Neuronal stem cell (in vitro differentiated cells): ENCODE measurements at regions not wholly inside any gene's neighbourhood (a gene's known extent, or its start where the extent isn't known, plus 50 kb on each side); places are given as distances from the start of the nearest gene placed in this dataset.
"Not testable (repeated sequence)": the region's sequence is repeated elsewhere in the genome, so short reads cannot be mapped to it uniquely, and the experiment has no call there.

ENCODE experiments used
- DNase-seq: peaks from one replicate; pipeline ENCODE4 v3.0.0-alpha.2; 2013; ENCODE audit warnings: low spot score
- H2AFZ ChIP-seq: one replicate; pipeline ENCODE4 v1.6.1; 2013; ENCODE audit warnings: mild to moderate bottlenecking, low read length, inconsistent platforms
- H2AK5ac ChIP-seq: 2 replicates; pipeline ENCODE4 v1.6.1; 2013; ENCODE audit warnings: low read depth, mild to moderate bottlenecking, inconsistent platforms, low read length, moderate library complexity, mixed read lengths
- H2BK120ac ChIP-seq: 2 replicates; pipeline ENCODE4 v1.6.1; 2013; ENCODE audit warnings: low read depth, mild to moderate bottlenecking, inconsistent platforms, low read length, moderate library complexity, mixed read lengths
- H2BK12ac ChIP-seq: one replicate; pipeline ENCODE4 v1.6.1; 2013; ENCODE audit warnings: low read length, inconsistent platforms
- H2BK15ac ChIP-seq: 2 replicates; pipeline ENCODE4 v1.6.1; 2013; ENCODE audit warnings: mild to moderate bottlenecking, low read length, inconsistent platforms, mixed read lengths
- H2BK5ac ChIP-seq: one replicate; pipeline ENCODE4 v1.6.1; 2013; ENCODE audit warnings: inconsistent platforms, mild to moderate bottlenecking, low read length, moderate library complexity
- H3K14ac ChIP-seq: one replicate; pipeline ENCODE4 v1.6.1; 2013; ENCODE audit warnings: low read length, inconsistent platforms
- H3K18ac ChIP-seq: 2 replicates; pipeline ENCODE4 v1.6.1; 2013; ENCODE audit warnings: low read length, inconsistent platforms
- H3K23ac ChIP-seq: 2 replicates; pipeline ENCODE4 v1.6.1; 2013; ENCODE audit warnings: low read depth, mild to moderate bottlenecking, mixed read lengths, low read length, inconsistent platforms; ENCODE audit not compliant: poor library complexity
- H3K27ac ChIP-seq: replicated peaks from 3 replicates; pipeline ENCODE4 v1.5.1; 2013; ENCODE audit warnings: low read length, inconsistent platforms
- H3K27me3 ChIP-seq, 3 experiments: 2 replicates each; pipeline ENCODE4 v1.6.1; 2013; ENCODE audit warnings: low read length in 3 of 3, mild to moderate bottlenecking in 2 of 3, inconsistent platforms in 1 of 3, low read depth in 1 of 3, mixed read lengths in 1 of 3, moderate library complexity in 1 of 3; ENCODE audit not compliant: control insufficient read depth in 3 of 3, insufficient read depth in 3 of 3
- H3K36me3 ChIP-seq, 2 donors: replicated peaks in 1 of 2; 2 replicates each; pipeline ENCODE4 v1.6.1; 2013; ENCODE audit warnings: low read length in 2 of 2; ENCODE audit not compliant: control insufficient read depth in 2 of 2, insufficient read depth in 2 of 2
- H3K4ac ChIP-seq: 2 replicates; pipeline ENCODE4 v1.6.1; 2013; ENCODE audit warnings: inconsistent platforms, mild to moderate bottlenecking, low read length, moderate library complexity
- H3K4me1 ChIP-seq, 2 donors: 1 replicate in 1 of 2; 2 replicates in 1 of 2; pipeline ENCODE4 v1.6.1; 2013; ENCODE audit warnings: low read length in 2 of 2, low read depth in 1 of 2; ENCODE audit not compliant: control insufficient read depth in 2 of 2, insufficient read depth in 1 of 2
- H3K4me2 ChIP-seq: one replicate; pipeline ENCODE4 v1.6.1; 2013; ENCODE audit warnings: mild to moderate bottlenecking, low read length, inconsistent platforms; ENCODE audit not compliant: insufficient read depth, poor library complexity, severe bottlenecking
- H3K4me3 ChIP-seq, 2 donors: 2 replicates each; pipeline ENCODE4 v1.5.1; 2013; ENCODE audit warnings: low read length in 2 of 2, mild to moderate bottlenecking in 2 of 2, inconsistent platforms in 1 of 2, moderate library complexity in 1 of 2
- H3K79me1 ChIP-seq: one replicate; pipeline ENCODE4 v1.6.1; 2013; ENCODE audit warnings: low read depth, mild to moderate bottlenecking, inconsistent platforms, low read length, moderate library complexity
- H3K9ac ChIP-seq: one replicate; pipeline ENCODE4 v1.6.1; 2013; ENCODE audit warnings: mild to moderate bottlenecking, low read depth, low read length, inconsistent platforms; ENCODE audit not compliant: poor library complexity
- H3K9me3 ChIP-seq, 2 donors: replicated peaks in 1 of 2; 2 replicates each; pipeline versions ENCODE3 to v1.6.1; 2013; ENCODE audit warnings: low read length in 2 of 2, mild to moderate bottlenecking in 2 of 2, inconsistent platforms in 1 of 2, low read depth in 1 of 2, mixed read lengths in 1 of 2, moderate library complexity in 1 of 2; ENCODE audit not compliant: control insufficient read depth in 2 of 2, insufficient read depth in 1 of 2
- H4K8ac ChIP-seq: one replicate; pipeline ENCODE4 v1.6.1; 2013; ENCODE audit warnings: low read depth, mild to moderate bottlenecking, inconsistent platforms, low read length, moderate library complexity
- H4K91ac ChIP-seq: one replicate; pipeline ENCODE4 v1.6.1; 2013; ENCODE audit warnings: low read length, low read depth, mild to moderate bottlenecking, inconsistent platforms; ENCODE audit not compliant: poor library complexity
- WGBS, 2 donors: extraction: QIAGEN DNeasy Blood & Tissue Kit; methylation state at CpG; one replicate each; pipeline ENCODE4 v1.1.7; 2013; ENCODE audit warnings: missing lambda C conversion rate in 2 of 2, mixed read lengths in 1 of 2; ENCODE audit not compliant: insufficient read length in 2 of 2, insufficient replicate concordance in 1 of 2; ENCODE audit errors: extremely low coverage in 2 of 2; 5-methylcytosine and 5-hydroxymethylcytosine counted together

GRCh38 chr3:193155044-193155781 lies 85.8 kb upstream of the PLAAT1 start:
- not testable (repeated sequence) for H3K4me2 ChIP-seq, H2BK15ac ChIP-seq, H3K36me3 ChIP-seq, H3K14ac ChIP-seq, H2AK5ac ChIP-seq, DNase-seq, H2AFZ ChIP-seq, H3K4me1 ChIP-seq, H3K9ac ChIP-seq, H3K27ac ChIP-seq, H4K8ac ChIP-seq, H3K27me3 ChIP-seq, H2BK12ac ChIP-seq, H3K79me1 ChIP-seq, H3K9me3 ChIP-seq, H2BK5ac ChIP-seq, H3K4ac ChIP-seq, H4K91ac ChIP-seq, H3K4me3 ChIP-seq, H3K18ac ChIP-seq, H3K23ac ChIP-seq, H2BK120ac ChIP-seq
- no CpG with 5 or more reads among the region's 3 CpGs for WGBS, 2 donors

- Histone ChIP-seq H3K9ac (no peak overlapping the region), H3K18ac (no peak overlapping the region), H3K23ac (no peak overlapping the region), H3K4me3 (no peak overlapping the region), H2AFZ (no peak overlapping the region), H4K8ac (no peak overlapping the region), H3K9me3 (no peaks in the 10 kb centered on the region), H3K27me3 (no peaks in the 10 kb centered on the region), H3K4me2 (no peak overlapping the region), H3K14ac (no peak overlapping the region), H2BK5ac (no peak overlapping the region), H2BK120ac (no peak overlapping the region), H3K27ac (no peak overlapping the region), H2BK15ac (no peak overlapping the region), H3K4ac (no peak overlapping the region), H2AK5ac (no peak overlapping the region), H3K4me1 (no peaks in the 10 kb centered on the region), H4K91ac (no peak overlapping the region), H2BK12ac (no peak overlapping the region), H3K79me1 (no peaks in the 10 kb centered on the region), H3K36me3 (no peaks in the 10 kb centered on the region)
- no peak for DNase-seq
- no CpG with 5 or more reads among the region's 11 CpGs for WGBS, 2 donors
These were observed 84.0 kb upstream of the PLAAT1 start for GRCh38 chr3:193157051-193157450.

GRCh38 chr3:193165431-193166120 lies 75.4 kb upstream of the PLAAT1 start:
- Histone ChIP-seq H3K9me3 (no peaks in the 10 kb centered on the region), H3K14ac (no peak overlapping the region), H3K27ac (no peak overlapping the region), H2BK15ac (no peak overlapping the region), H3K4me3 (no peak overlapping the region), H3K4me1 (no peaks in the 10 kb centered on the region), H3K79me1 (no peaks in the 10 kb centered on the region), H3K4me2 (no peak overlapping the region), H3K9ac (no peak overlapping the region), H4K8ac (no peak overlapping the region), H2BK120ac (no peak overlapping the region), H3K27me3 (no peaks in the 10 kb centered on the region), H2BK12ac (no peak overlapping the region), H3K36me3 (no peaks in the 10 kb centered on the region), H2AK5ac (no peak overlapping the region), H3K4ac (no peak overlapping the region), H4K91ac (no peak overlapping the region), H3K23ac (no peak overlapping the region), H2AFZ (no peak overlapping the region), H3K18ac (no peak overlapping the region), H2BK5ac (no peak overlapping the region)
- no peak for DNase-seq
- WGBS, 2 donors: no CpG with 5 or more reads among the region's 4 CpGs

GRCh38 chr3:193168931-193169330 lies 72.1 kb upstream of the PLAAT1 start:
- no peaks in the 10 kb centered on the region for H3K27me3 ChIP-seq
- H3K4me1 ChIP-seq: no peaks in the 10 kb centered on the region
- H3K18ac ChIP-seq: no peak overlapping the region
- H3K4ac ChIP-seq: no peak overlapping the region
- H3K27ac ChIP-seq: no peak overlapping the region
- no peak overlapping the region for H3K4me2 ChIP-seq
- no peak overlapping the region for H3K9ac ChIP-seq
- H2BK15ac ChIP-seq: no peak overlapping the region
- H3K23ac ChIP-seq: no peak overlapping the region
- H3K36me3 ChIP-seq: no peaks in the 10 kb centered on the region
- DNase-seq: no peak
- H3K79me1 ChIP-seq: no peaks in the 10 kb centered on the region
- H3K14ac ChIP-seq: no peak overlapping the region
- WGBS, 2 donors: no CpG with 5 or more reads among the region's 3 CpGs
- H2BK5ac ChIP-seq: no peak overlapping the region
- H2AFZ ChIP-seq: no peak overlapping the region
- H4K8ac ChIP-seq: no peak overlapping the region
- H2BK12ac ChIP-seq: no peak overlapping the region
- no peak overlapping the region for H4K91ac ChIP-seq
- H2BK120ac ChIP-seq: no peak overlapping the region
- no peaks in the 10 kb centered on the region for H3K9me3 ChIP-seq
- H2AK5ac ChIP-seq: no peak overlapping the region
- H3K4me3 ChIP-seq: no peak overlapping the region
